Spleen (tissue), 11 donors: ENCODE measurements at regions not wholly inside any gene's neighbourhood (a gene's known extent, or its start where the extent isn't known, plus 50 kb on each side); places are given as distances from the start of the nearest gene placed in this dataset.

Experiments used
- DNase-seq: peaks from one replicate; pipeline ENCODE4 v3.0.0-alpha.2; 2020
- H3K27ac ChIP-seq, 8 donors: fragments of 200-600 bp; sonication (generic) in 7 of 8; 1 replicate in 4 of 8; 2 replicates in 4 of 8; pipeline versions ENCODE4 v1.5.0 to v1.8.0; 2016 to 2021; ENCODE audit warnings: inconsistent platforms in 4 of 8, mild to moderate bottlenecking in 4 of 8, moderate library complexity in 1 of 8
- H3K27me3 ChIP-seq, 7 donors: fragments of 200-600 bp; sonication (generic) in 6 of 7; replicated peaks in 1 of 7; 1 replicate in 4 of 7; 2 replicates in 3 of 7; pipeline versions ENCODE4 v1.5.0 to v1.8.0; 2016 to 2021; ENCODE audit warnings: inconsistent platforms in 3 of 7, mild to moderate bottlenecking in 1 of 7
- H3K36me3 ChIP-seq, 6 donors: fragments of 200-600 bp; sonication (generic) in 5 of 6; 1 replicate in 4 of 6; 2 replicates in 2 of 6; pipeline versions ENCODE4 v1.5.0 to v1.8.0; 2016 to 2021; ENCODE audit warnings: inconsistent platforms in 2 of 6
- H3K4me1 ChIP-seq, 6 donors: fragments of 200-600 bp; sonication (generic) in 5 of 6; 1 replicate in 3 of 6; 2 replicates in 3 of 6; pipeline versions ENCODE4 v1.5.0 to v1.8.0; 2016 to 2021; ENCODE audit warnings: inconsistent platforms in 3 of 6
- H3K4me3 ChIP-seq, 8 donors: fragments of 200-600 bp; sonication (generic) in 7 of 8; 1 replicate in 4 of 8; 2 replicates in 4 of 8; pipeline versions ENCODE4 v1.5.0 to v1.8.0; 2016 to 2021; ENCODE audit warnings: inconsistent platforms in 4 of 8, mild to moderate bottlenecking in 4 of 8, moderate library complexity in 2 of 8
- H3K9me3 ChIP-seq, 8 donors: fragments of 200-600 bp; sonication (generic) in 7 of 8; 1 replicate in 4 of 8; 2 replicates in 4 of 8; pipeline versions ENCODE4 v1.5.0 to v1.8.0; 2016 to 2021; ENCODE audit warnings: inconsistent platforms in 4 of 8
- CTCF ChIP-seq, 11 experiments: fragments of 200-600 bp in 7 of 11; fragments of 450-650 bp in 4 of 11; sonication (generic) in 4 of 11; IDR thresholded peaks in 8 of 11; conservative IDR thresholded peaks in 3 of 11; 1 replicate in 7 of 11; 2 replicates in 4 of 11; pipeline versions ENCODE4 v1.4.0 to v1.8.0; 2016 to 2021; ENCODE audit warnings: antibody characterized with exemption in 11 of 11, inconsistent platforms in 4 of 11, mild to moderate bottlenecking in 1 of 11
- POLR2A ChIP-seq, 3 donors: fragments of 450-650 bp; IDR thresholded peaks; one replicate each; pipeline ENCODE4 v1.5.1; 2017; ENCODE audit warnings: antibody characterized with exemption in 3 of 3, mild to moderate bottlenecking in 1 of 3
- POLR2AphosphoS5 ChIP-seq, 3 donors: sonication (generic); formaldehyde crosslinking; IDR thresholded peaks; one replicate each; pipeline ENCODE4 v1.5.1; 2017; ENCODE audit warnings: antibody characterized with exemption in 3 of 3
- WGBS, 5 donors: extraction: QIAGEN DNeasy Blood & Tissue Kit in 3 of 5; methylation state at CpG; one replicate each; pipeline versions ENCODE4 v1.1.5 to v1.1.7; 2013 to 2018; 5-methylcytosine and 5-hydroxymethylcytosine counted together
- intact Hi-C: fragments of 100-400 bp; cut with DNase I; formaldehyde crosslinking; loops from one replicate; pipeline ENCODE4 v1.15.0; 2023; ENCODE audit warnings: low total_unique reads
- donor health status: healthy with polysubstance abuse.
- donor health status: DM: no; HTN: no; CAD: no; lungs with moderate emphysema.
- donor health status: DM: no; HTN: no; CAD: no.
- donor health status: Bipolar disorder and iron deficiency.
- donor health status: healthy.
- donor health status: DM: no; HTN: no; CAD: no.
- donor health status: DM: yes; HTN: yes; CAD: no.

- H3K27ac ChIP-seq, result no peak overlapping the region
- DNase-seq, result no peak
- no peaks in the 10 kb centered on the region for H3K27me3 ChIP-seq
- whole genome bisulfite sequencing, 5 donors, result 58 to 74% (median 64%) methylated on average over 2 of the region's 2 CpGs
- intact Hi-C loops, result no loop called here
- H3K9me3 ChIP-seq, result no peaks in the 10 kb centered on the region
- no peaks in the 10 kb centered on the region for H3K4me1 ChIP-seq
- no peak for TF ChIP-seq CTCF (IDR thresholded peaks at IDR 0.05 in 8 of 11, conservative IDR thresholded peaks at IDR 0.05 in 3 of 11)
- TF ChIP-seq POLR2A (IDR thresholded peaks at IDR 0.05), result no peak
- no peak for TF ChIP-seq POLR2AphosphoS5 (IDR thresholded peaks at IDR 0.05)
- H3K4me3 ChIP-seq, result no peak overlapping the region
- H3K36me3 ChIP-seq, result no peaks in the 10 kb centered on the region
Measured at GRCh38 chr14:27557445-27557844, 959.6 kb upstream of the NOVA1 start.

- H3K9me3 ChIP-seq, result no peaks in the 10 kb centered on the region
- TF ChIP-seq CTCF (IDR thresholded peaks at IDR 0.05 in 8 of 11, conservative IDR thresholded peaks at IDR 0.05 in 3 of 11) (no peak), POLR2A (IDR thresholded peaks at IDR 0.05) (no peak), POLR2AphosphoS5 (IDR thresholded peaks at IDR 0.05) (no peak)
- no peak overlapping the region for H3K27ac ChIP-seq
- no peaks in the 10 kb centered on the region for H3K27me3 ChIP-seq
- H3K4me1 ChIP-seq, result no peaks in the 10 kb centered on the region
- DNase-seq, result no peak
- intact Hi-C loops, result no loop called here
- no peak overlapping the region for H3K4me3 ChIP-seq
- no peaks in the 10 kb centered on the region for H3K36me3 ChIP-seq
Measured at GRCh38 chr14:27559848-27560247, 962.0 kb upstream of the NOVA1 start.

- H3K4me3 ChIP-seq, result no peak overlapping the region
- no peaks in the 10 kb centered on the region for H3K27me3 ChIP-seq
- whole genome bisulfite sequencing, 5 donors, result 63 to 78% (median 74%) methylated on average over 1 of the region's 1 CpG
- no peaks in the 10 kb centered on the region for H3K36me3 ChIP-seq
- peaks cover 0 to 11% (median 0%) of the 10 kb centered on the region in 8 donors for H3K9me3 ChIP-seq
- intact Hi-C loops, result no loop called here
- no peaks in the 10 kb centered on the region for H3K4me1 ChIP-seq
- DNase-seq, result no peak
- TF ChIP-seq CTCF (IDR thresholded peaks at IDR 0.05 in 8 of 11, conservative IDR thresholded peaks at IDR 0.05 in 3 of 11) (no peak), POLR2AphosphoS5 (IDR thresholded peaks at IDR 0.05) (no peak), POLR2A (IDR thresholded peaks at IDR 0.05) (no peak)
- H3K27ac ChIP-seq, result no peak overlapping the region
Measured at GRCh38 chr14:27566843-27567382, 969.1 kb upstream of the NOVA1 start.

GRCh38 chr14:27573018-27573417 lies 975.2 kb upstream of the NOVA1 start:
- WGBS, 5 donors, result 88 to 100% (median 90%) methylated on average over 2 of the region's 2 CpGs; no CpG with 5 or more reads in 1 of the 5 donors

GRCh38 chr14:27587103-27587502 lies 989.3 kb upstream of the NOVA1 start:
- intact Hi-C loops, result no loop called here
- Histone ChIP-seq H3K36me3 (no peaks in the 10 kb centered on the region), H3K9me3 (peaks cover 0 to 4% (median 0%) of the 10 kb centered on the region in 8 donors), H3K27ac (no peak overlapping the region), H3K27me3 (no peaks in the 10 kb centered on the region), H3K4me3 (no peak overlapping the region), H3K4me1 (no peaks in the 10 kb centered on the region)
- no peak for DNase-seq
- WGBS, 5 donors, result 53 to 82% (median 59%) methylated on average over 3 of the region's 3 CpGs
- TF ChIP-seq POLR2AphosphoS5 (IDR thresholded peaks at IDR 0.05), result no peak
- TF ChIP-seq CTCF (IDR thresholded peaks at IDR 0.05 in 8 of 11, conservative IDR thresholded peaks at IDR 0.05 in 3 of 11), result no peak
- no peak for TF ChIP-seq POLR2A (IDR thresholded peaks at IDR 0.05)

More at GRCh38 chr14:27573018-27573417, 975.2 kb upstream of the NOVA1 start:
- TF ChIP-seq POLR2A (IDR thresholded peaks at IDR 0.05), result no peak
- no peaks in the 10 kb centered on the region for H3K27me3 ChIP-seq
- no peaks in the 10 kb centered on the region for H3K4me1 ChIP-seq
- no peaks in the 10 kb centered on the region for H3K36me3 ChIP-seq
- no peak overlapping the region for H3K27ac ChIP-seq
- no peak overlapping the region for H3K4me3 ChIP-seq
- DNase-seq, result no peak
- intact Hi-C loops, result no loop called here
- H3K9me3 ChIP-seq, result peaks cover 0 to 27% (median 19%) of the 10 kb centered on the region in 8 donors
